Stimulated activated CD4-positive, alpha-beta T cell treated with anti-CD3 and anti-CD28 coated beads, TNF-alpha, amount 100 ng/mL, for 48 hours (primary cell): ENCODE measurements at regions not wholly inside any gene's neighbourhood (a gene's known extent, or its start where the extent isn't known, plus 50 kb on each side); places are given as distances from the start of the nearest gene placed in this dataset.
"Not testable (repeated sequence)": the region's sequence is repeated elsewhere in the genome, so short reads cannot be mapped to it uniquely, and the experiment has no call there.

ENCODE experiments used
- DNase-seq, 3 donors: peaks; one replicate each; pipeline ENCODE4 v3.0.0-alpha.2; 2020; ENCODE audit warnings: low read depth in 3 of 3

- no peak for DNase-seq
Observed at GRCh38 chr10:9994131-9994530, 1023.5 kb upstream of the CELF2 start.

- no peak for DNase-seq
Observed at GRCh38 chr10:9999627-10000026, 1018.0 kb upstream of the CELF2 start.

GRCh38 chr10:10007957-10008356 is 1009.7 kb upstream of the CELF2 start:
- no peak for DNase-seq

- DNase-seq, result no peak
Observed at GRCh38 chr10:10010397-10010796, 1007.3 kb upstream of the CELF2 start.

GRCh38 chr10:10014846-10015245 is 1002.8 kb upstream of the CELF2 start:
- DNase-seq, result no peak

- DNase-seq, result no peak
Observed at GRCh38 chr10:10017716-10018115, 1000.0 kb upstream of the CELF2 start.

- no peak for DNase-seq
Observed at GRCh38 chr10:10020945-10021344, 996.7 kb upstream of the CELF2 start.

- DNase-seq, result no peak
Observed at GRCh38 chr10:10032991-10033390, 984.7 kb upstream of the CELF2 start.

- DNase-seq, result no peak
Observed at GRCh38 chr10:10038348-10038747, 979.3 kb upstream of the CELF2 start.

- no peak for DNase-seq
Observed at GRCh38 chr10:10039595-10039994, 978.1 kb upstream of the CELF2 start.

GRCh38 chr10:10043083-10043482 is 974.6 kb upstream of the CELF2 start:
- DNase-seq, result no peak

- DNase-seq, result no peak
Observed at GRCh38 chr10:10044922-10045764, 972.5 kb upstream of the CELF2 start.

- DNase-seq, result no peak
Observed at GRCh38 chr10:10045765-10046028, 972.0 kb upstream of the CELF2 start.

GRCh38 chr10:10047426-10047825 is 970.2 kb upstream of the CELF2 start:
- DNase-seq, result no peak

GRCh38 chr10:10053051-10053450 is 964.6 kb upstream of the CELF2 start:
- no peak for DNase-seq

- DNase-seq, result no peak
Observed at GRCh38 chr10:10054466-10054865, 963.2 kb upstream of the CELF2 start.

- DNase-seq, result no peak
Observed at GRCh38 chr10:10055656-10056442, 961.8 kb upstream of the CELF2 start.

- no peak for DNase-seq
Observed at GRCh38 chr10:10056961-10057360, 960.7 kb upstream of the CELF2 start.

GRCh38 chr10:10067644-10068043 is 950.0 kb upstream of the CELF2 start:
- no peak for DNase-seq

GRCh38 chr10:10074847-10075246 is 942.8 kb upstream of the CELF2 start:
- DNase-seq, result not testable (repeated sequence)

- DNase-seq, result no peak
Observed at GRCh38 chr10:10078446-10078845, 939.2 kb upstream of the CELF2 start.

GRCh38 chr10:10092581-10092980 is 925.1 kb upstream of the CELF2 start:
- DNase-seq, result no peak

- no peak for DNase-seq
Observed at GRCh38 chr10:10093021-10093420, 924.7 kb upstream of the CELF2 start.
